GM23248 (cell line): ENCODE measurements at regions not wholly inside any gene's neighbourhood (a gene's known extent, or its start where the extent isn't known, plus 50 kb on each side); places are given as distances from the start of the nearest gene placed in this dataset.

Source experiments
- EZH2 ChIP-seq: fragments of 200-600 bp; sonication (generic); IDR thresholded peaks from 2 replicates; pipeline ENCODE4 v1.6.1; 2018; ENCODE audit warnings: antibody characterized with exemption, mild to moderate bottlenecking; ENCODE audit not compliant: insufficient read depth, poor library complexity, severe bottlenecking
- EZH2phosphoT487 ChIP-seq: fragments of 200-600 bp; sonication (generic); IDR thresholded peaks from 2 replicates; pipeline ENCODE4 v1.6.1; 2018; ENCODE audit warnings: antibody characterized with exemption, moderate library complexity, mild to moderate bottlenecking, low read depth; ENCODE audit not compliant: insufficient read depth

- TF ChIP-seq EZH2phosphoT487 (no peak), EZH2 (no peak)
Observed at GRCh38 chr2:16718576-16719484, 53.2 kb upstream of the CYRIA start.
